H1 (cell line): ENCODE measurements at regions not wholly inside any gene's neighbourhood (a gene's known extent, or its start where the extent isn't known, plus 50 kb on each side); places are given as distances from the start of the nearest gene placed in this dataset.

ENCODE experiments used
- CTCF ChIA-PET: fragments of 300-600 bp; sonication (Branson Sonifier 250); formaldehyde crosslinking; loops from one replicate; lab custom pipeline; 2021; ENCODE audit not compliant: partially characterized antibody; lab: Charles Lee
- POLR2A ChIA-PET: fragments of 300-600 bp; sonication (Branson Sonifier 250); formaldehyde crosslinking; loops from one replicate; lab custom pipeline; 2021; ENCODE audit warnings: inconsistent platforms; ENCODE audit not compliant: partially characterized antibody; lab: Charles Lee
- DNase-seq, 2 experiments: peaks; one replicate each; pipeline versions ENCODE4 v3.0.0 to v3.0.0-alpha.2; 2010 to 2022; ENCODE audit warnings: low spot score in 2 of 2, low read depth in 1 of 2, mixed read lengths in 1 of 2
- FAIRE-seq: peaks from 2 replicates; lab custom pipeline; 2011; peaks lifted over from hg19 to GRCh38; lab: Jason Lieb, UNC
- H2AFZ ChIP-seq: 2 replicates; pipeline ENCODE4 v1.8.1; 2012; ENCODE audit warnings: low read length, inconsistent platforms
- H2AK5ac ChIP-seq: 2 replicates; pipeline ENCODE4 v1.6.1; 2013; ENCODE audit warnings: low read depth, low read length
- H2BK120ac ChIP-seq: replicated peaks from 2 replicates; pipeline ENCODE3; 2013; ENCODE audit warnings: low read depth, low read length, inconsistent platforms
- H2BK12ac ChIP-seq: 2 replicates; pipeline ENCODE4 v1.6.1; 2013; ENCODE audit warnings: low read depth, low read length
- H2BK15ac ChIP-seq: 2 replicates; pipeline ENCODE4 v1.6.1; 2013; ENCODE audit warnings: low read length
- H2BK20ac ChIP-seq: 2 replicates; pipeline ENCODE4 v1.6.1; 2013; ENCODE audit warnings: low read length
- H2BK5ac ChIP-seq: 2 replicates; pipeline ENCODE4 v1.6.1; 2013; ENCODE audit warnings: low read depth, low read length
- H3K14ac ChIP-seq: 2 replicates; pipeline ENCODE4 v1.6.1; 2013; ENCODE audit warnings: inconsistent platforms; ENCODE audit not compliant: insufficient read length
- H3K18ac ChIP-seq: 2 replicates; pipeline ENCODE4 v1.6.1; 2013; ENCODE audit warnings: low read length; ENCODE audit errors: extremely low read depth
- H3K23ac ChIP-seq: 2 replicates; pipeline ENCODE4 v1.6.1; 2013; ENCODE audit warnings: inconsistent platforms; ENCODE audit not compliant: insufficient read length
- H3K23me2 ChIP-seq: 2 replicates; pipeline ENCODE4 v1.6.1; 2013; ENCODE audit warnings: low read depth, low read length
- H3K27ac ChIP-seq: 2 replicates; pipeline ENCODE4 v1.6.1; 2011; ENCODE audit warnings: low read depth, low read length, inconsistent platforms
- H3K27me3 ChIP-seq, 4 experiments: replicated peaks in 1 of 4; 1 replicate in 1 of 4; 2 replicates in 3 of 4; pipeline versions ENCODE4 v1.6.1 to v1.8.1; 2011 to 2013; ENCODE audit warnings: low read length in 3 of 4, mild to moderate bottlenecking in 3 of 4, inconsistent platforms in 2 of 4, mixed read lengths in 2 of 4, moderate library complexity in 1 of 4; ENCODE audit not compliant: control insufficient read depth in 3 of 4, insufficient read depth in 3 of 4; ENCODE audit errors: extremely low read depth in 1 of 4
- H3K36me3 ChIP-seq, 4 experiments: 2 replicates each; pipeline versions ENCODE4 v1.6.1 to v1.8.1; 2011 to 2013; ENCODE audit warnings: mild to moderate bottlenecking in 4 of 4, low read length in 3 of 4, moderate library complexity in 2 of 4, control low read depth in 1 of 4, inconsistent platforms in 1 of 4; ENCODE audit not compliant: insufficient read depth in 4 of 4, control insufficient read depth in 2 of 4
- H3K4ac ChIP-seq: replicated peaks from 2 replicates; pipeline ENCODE3; 2013; ENCODE audit warnings: low read length, low read depth, mixed read lengths, inconsistent platforms; ENCODE audit not compliant: insufficient read length
- H3K4me1 ChIP-seq, 4 experiments: replicated peaks in 1 of 4; 1 replicate in 1 of 4; 2 replicates in 3 of 4; pipeline versions ENCODE4 v1.6.1 to v1.8.1; 2011 to 2013; ENCODE audit warnings: low read length in 3 of 4, inconsistent platforms in 2 of 4, mixed read lengths in 1 of 4; ENCODE audit not compliant: insufficient read depth in 4 of 4, control insufficient read depth in 3 of 4
- H3K4me2 ChIP-seq, 2 experiments: 2 replicates each; pipeline versions ENCODE4 v1.6.1 to v1.8.1; 2011 to 2013; ENCODE audit warnings: low read depth in 2 of 2, low read length in 2 of 2, control low read depth in 1 of 2, inconsistent platforms in 1 of 2, mild to moderate bottlenecking in 1 of 2; ENCODE audit not compliant: insufficient read depth in 1 of 2
- H3K4me3 ChIP-seq, 4 experiments: fragments of 200-600, 300-600 bp in 1 of 4; sonication (generic), shearing (Covaris generic), sonication (Bioruptor Twin) in 1 of 4; 2 replicates each; pipeline versions ENCODE4 v1.5.1 to v1.8.1; 2011 to 2016; ENCODE audit warnings: low read length in 4 of 4, low read depth in 3 of 4, control low read depth in 2 of 4, inconsistent platforms in 2 of 4, mild to moderate bottlenecking in 2 of 4, mixed read lengths in 1 of 4, moderate library complexity in 1 of 4; ENCODE audit not compliant: insufficient read depth in 2 of 4; ENCODE audit errors: extremely low read depth in 1 of 4
- H3K56ac ChIP-seq: replicated peaks from 2 replicates; pipeline ENCODE3; 2013; ENCODE audit warnings: low read depth, mild to moderate bottlenecking, mixed read lengths, low read length, inconsistent platforms; ENCODE audit not compliant: insufficient read length
- H3K79me1 ChIP-seq: 2 replicates; pipeline ENCODE4 v1.6.1; 2013; ENCODE audit warnings: low read depth, low read length, control low read depth
- H3K79me2 ChIP-seq, 2 experiments: 2 replicates each; pipeline versions ENCODE4 v1.6.1 to v1.8.1; 2012 to 2013; ENCODE audit warnings: low read length in 2 of 2, mild to moderate bottlenecking in 2 of 2, inconsistent platforms in 1 of 2; ENCODE audit not compliant: insufficient read depth in 2 of 2, control insufficient read depth in 1 of 2
- H3K9ac ChIP-seq, 4 experiments: replicated peaks in 1 of 4; 1 replicate in 1 of 4; 2 replicates in 3 of 4; pipeline versions ENCODE4 v1.6.1 to v1.8.1; 2011 to 2013; ENCODE audit warnings: low read depth in 3 of 4, low read length in 3 of 4, control low read depth in 2 of 4, mild to moderate bottlenecking in 2 of 4, moderate library complexity in 2 of 4, inconsistent platforms in 1 of 4; ENCODE audit errors: extremely low read depth in 1 of 4
- H3K9me3 ChIP-seq, 2 experiments: 2 replicates each; pipeline versions ENCODE4 v1.6.1 to v1.8.1; 2012 to 2013; ENCODE audit warnings: mild to moderate bottlenecking in 2 of 2, moderate library complexity in 2 of 2, control low read depth in 1 of 2, inconsistent platforms in 1 of 2, low read depth in 1 of 2, low read length in 1 of 2, mixed read lengths in 1 of 2; ENCODE audit not compliant: insufficient read depth in 2 of 2
- H4K20me1 ChIP-seq, 2 experiments: replicated peaks in 1 of 2; 2 replicates each; pipeline versions ENCODE3 to v1.8.1; 2011 to 2013; ENCODE audit warnings: inconsistent platforms in 2 of 2, low read length in 2 of 2, mild to moderate bottlenecking in 1 of 2; ENCODE audit not compliant: insufficient read depth in 2 of 2, control insufficient read depth in 1 of 2
- H4K5ac ChIP-seq: 2 replicates; pipeline ENCODE4 v1.6.1; 2013; ENCODE audit warnings: low read length, low read depth, mixed read lengths, inconsistent platforms; ENCODE audit not compliant: insufficient read length
- H4K8ac ChIP-seq: 2 replicates; pipeline ENCODE4 v1.8.0; 2013; ENCODE audit warnings: mild to moderate bottlenecking, moderate library complexity, low read length, inconsistent platforms; ENCODE audit not compliant: insufficient read depth; ENCODE audit errors: extremely low read depth
- H4K91ac ChIP-seq: replicated peaks from 2 replicates; pipeline ENCODE3; 2013; ENCODE audit warnings: low read length, mixed read lengths, inconsistent platforms; ENCODE audit not compliant: insufficient read length
- BACH1 ChIP-seq: IDR thresholded peaks from 2 replicates; pipeline ENCODE4 v1.6.1; 2012; ENCODE audit warnings: low read length, improper control_type of control experiment
- FOSL1 ChIP-seq: IDR thresholded peaks from 2 replicates; pipeline ENCODE4 v1.6.1; 2011; ENCODE audit warnings: mild to moderate bottlenecking, low read depth, low read length, moderate library complexity; ENCODE audit not compliant: insufficient read depth
- KDM5A ChIP-seq: fragments of 200-600 bp; IDR thresholded peaks from 2 replicates; pipeline ENCODE4 v1.7.1; 2012; ENCODE audit warnings: mild to moderate bottlenecking, low read length, inconsistent platforms, mixed read lengths
- SP1 ChIP-seq: IDR thresholded peaks from 2 replicates; pipeline ENCODE4 v1.6.1; 2011; ENCODE audit warnings: low read depth, low read length
- TAF1 ChIP-seq: IDR thresholded peaks from 2 replicates; pipeline ENCODE4 v1.6.1; 2011; ENCODE audit warnings: mild to moderate bottlenecking, low read depth, low read length
- ZNF274 ChIP-seq: IDR thresholded peaks from 2 replicates; pipeline ENCODE4 v1.7.0; 2012; ENCODE audit warnings: low read length, borderline replicate concordance; ENCODE audit errors: extremely low read depth
- WGBS, 2 experiments: shearing (Covaris generic) in 1 of 2; methylation state at CpG; one replicate each; pipeline versions ENCODE4 v1.1.6 to v1.1.7; 2013 to 2015; ENCODE audit warnings: low lambda C conversion rate in 2 of 2, mixed read lengths in 2 of 2, inconsistent platforms in 1 of 2, low coverage in 1 of 2, missing lambda C conversion rate in 1 of 2; ENCODE audit not compliant: insufficient replicate concordance in 2 of 2, insufficient coverage in 1 of 2, insufficient read length in 1 of 2; ENCODE audit errors: extremely low coverage in 1 of 2, missing lambda C conversion rate in 1 of 2; 5-methylcytosine and 5-hydroxymethylcytosine counted together
- TF ChIP-seq, protein P1 (sequence below): IDR thresholded peaks from 2 replicates; pipeline ENCODE4 v1.6.1; 2012; ENCODE audit warnings: inconsistent platforms

- 82% methylated on average over 3 of the region's 3 CpGs; no CpG with 5 or more reads in 1 of the 2 experiments for WGBS, 2 experiments
- Histone ChIP-seq H3K4ac (no peak overlapping the region), H3K9me3 (no peaks in the 10 kb centered on the region), H3K23ac (no peak overlapping the region), H3K4me3 (no peak overlapping the region), H2AK5ac (no peak overlapping the region), H3K23me2 (no peaks in the 10 kb centered on the region), H3K18ac (no peak overlapping the region), H2BK15ac (no peak overlapping the region), H4K91ac (no peak overlapping the region), H2BK5ac (no peak overlapping the region), H3K36me3 (no peaks in the 10 kb centered on the region), H3K4me2 (no peak overlapping the region), H3K79me1 (no peaks in the 10 kb centered on the region), H3K27ac (no peak overlapping the region), H2AFZ (no peak overlapping the region), H3K4me1 (no peaks in the 10 kb centered on the region), H3K79me2 (no peaks in the 10 kb centered on the region), H3K14ac (no peak overlapping the region), H2BK20ac (no peak overlapping the region), H2BK120ac (no peak overlapping the region), H4K20me1 (no peaks in the 10 kb centered on the region), H2BK12ac (no peak overlapping the region), H3K9ac (no peak overlapping the region), H3K56ac (no peak overlapping the region), H4K5ac (no peak overlapping the region), H3K27me3 (no peaks in the 10 kb centered on the region), H4K8ac (no peak overlapping the region)
- CTCF ChIA-PET: no interaction called here
- POLR2A ChIA-PET: no interaction called here
- FAIRE-seq (no peak), DNase-seq (no peak)
- TF ChIP-seq SP1 (no peak), TAF1 (no peak), FOSL1 (no peak), ZNF274 (no peak), KDM5A (no peak), BACH1 (no peak)
- TF ChIP-seq, protein P1, sequence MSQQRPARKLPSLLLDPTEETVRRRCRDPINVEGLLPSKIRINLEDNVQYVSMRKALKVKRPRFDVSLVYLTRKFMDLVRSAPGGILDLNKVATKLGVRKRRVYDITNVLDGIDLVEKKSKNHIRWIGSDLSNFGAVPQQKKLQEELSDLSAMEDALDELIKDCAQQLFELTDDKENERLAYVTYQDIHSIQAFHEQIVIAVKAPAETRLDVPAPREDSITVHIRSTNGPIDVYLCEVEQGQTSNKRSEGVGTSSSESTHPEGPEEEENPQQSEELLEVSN: no peak
Observed at GRCh38 chr3:99348451-99348850, 289.9 kb upstream of the COL8A1 start.
